ENCODE measurements at regions not wholly inside any gene's neighbourhood (a gene's known extent, or its start where the extent isn't known, plus 50 kb on each side); places are given as distances from the start of the nearest gene placed in this dataset.
"Not testable (repeated sequence)": the region's sequence is repeated elsewhere in the genome, so short reads cannot be mapped to it uniquely, and the experiment has no call there.

DNA sequence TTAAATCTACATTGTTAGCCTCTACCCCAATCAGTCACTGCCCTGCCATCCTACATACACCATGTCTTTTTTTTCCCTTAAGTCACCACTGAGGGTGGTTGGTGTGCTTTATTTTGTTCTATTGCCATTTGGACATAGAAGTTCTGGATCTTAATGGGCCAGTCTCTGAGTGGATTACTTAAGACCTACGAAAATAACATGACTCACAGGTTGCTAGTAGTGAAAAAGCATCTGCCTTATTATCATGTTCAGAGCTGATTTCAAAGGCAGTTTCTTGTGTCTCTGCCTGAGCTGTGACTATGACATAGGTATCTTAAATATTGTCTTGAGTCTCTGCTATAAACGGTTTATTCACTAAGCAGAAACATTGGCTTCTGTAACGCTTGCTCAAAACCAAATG, 410.8 kb downstream of the MDFIC start:
- no peak for DNase-seq

DNA sequence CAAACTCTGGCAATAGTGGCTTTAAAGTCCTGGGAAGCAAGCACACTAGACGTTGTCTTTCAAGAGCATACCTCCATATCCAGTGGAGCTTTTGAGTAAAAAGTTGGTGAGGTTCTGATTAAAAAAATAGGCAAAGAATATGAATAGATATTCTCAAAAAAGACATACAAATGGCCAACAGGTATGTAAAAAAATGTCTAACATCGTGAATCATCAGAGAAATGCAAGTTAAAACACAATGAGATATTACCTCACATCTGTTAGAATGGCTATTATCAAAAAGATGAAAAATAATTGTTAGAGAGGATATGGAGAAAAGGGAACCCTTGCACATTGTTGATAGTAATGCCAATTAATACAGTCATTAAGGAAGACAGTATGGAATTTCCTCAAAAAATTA, 407.1 kb downstream of the MDFIC start:
- no peak for DNase-seq

DNA sequence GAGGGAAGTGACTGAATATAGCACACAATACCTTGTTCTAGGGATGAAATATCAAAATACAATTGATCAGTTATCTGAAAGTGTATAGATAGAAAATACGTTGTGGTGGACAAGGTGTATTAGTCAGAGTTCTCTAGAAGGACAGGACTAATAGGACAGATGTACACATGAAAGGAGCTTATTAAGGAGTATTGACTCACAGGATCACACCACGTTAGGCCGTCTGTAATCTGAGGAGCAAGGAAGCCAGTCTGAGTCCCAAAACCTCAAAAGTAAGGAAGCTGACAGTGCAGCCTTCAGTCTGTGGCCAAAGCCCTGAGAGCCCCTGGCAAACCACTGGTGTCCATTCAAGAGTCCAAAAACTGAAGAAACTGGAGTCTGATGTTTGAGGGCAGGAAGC, 406.1 kb downstream of the MDFIC start:
- DNase-seq, result no peak

DNA sequence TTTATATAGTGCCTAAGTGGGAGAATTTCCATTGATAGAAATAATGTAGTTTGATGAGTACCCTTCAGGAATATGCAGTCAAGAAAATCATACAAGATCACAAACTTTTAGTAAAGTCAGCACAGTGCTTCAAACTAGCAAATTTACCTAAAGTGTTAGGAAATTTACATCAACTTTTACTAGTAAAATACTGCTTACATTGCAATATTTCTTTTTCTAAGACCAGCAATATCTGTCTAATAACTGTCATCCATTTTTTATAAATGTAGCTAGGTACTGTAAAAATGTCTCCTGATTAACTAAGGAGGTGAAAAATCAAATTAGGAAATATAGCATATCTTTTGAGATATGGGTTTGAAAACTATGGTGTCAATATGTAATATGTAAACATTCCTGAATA, 405.4 kb downstream of the MDFIC start:
- DNase-seq, result no peak

DNA sequence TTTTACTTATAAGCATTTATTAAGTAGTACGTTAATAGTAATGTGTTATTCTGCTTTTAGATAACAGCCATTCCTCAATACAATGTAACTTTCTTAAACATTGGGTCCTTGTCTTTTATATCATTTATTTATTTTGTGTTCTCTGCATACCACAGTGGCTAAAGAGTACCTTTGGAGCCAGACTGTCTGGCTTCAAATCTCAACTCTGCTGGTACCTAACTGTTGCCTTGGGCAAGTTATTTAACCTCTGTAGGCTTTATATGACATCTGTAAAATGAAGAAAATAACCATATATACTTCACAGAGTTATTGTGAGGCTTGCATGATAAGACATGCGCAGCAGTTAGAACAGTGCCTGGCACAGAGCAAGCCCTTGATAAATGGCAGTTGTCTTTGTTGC, 397.6 kb downstream of the MDFIC start:
- no peak for DNase-seq

DNA sequence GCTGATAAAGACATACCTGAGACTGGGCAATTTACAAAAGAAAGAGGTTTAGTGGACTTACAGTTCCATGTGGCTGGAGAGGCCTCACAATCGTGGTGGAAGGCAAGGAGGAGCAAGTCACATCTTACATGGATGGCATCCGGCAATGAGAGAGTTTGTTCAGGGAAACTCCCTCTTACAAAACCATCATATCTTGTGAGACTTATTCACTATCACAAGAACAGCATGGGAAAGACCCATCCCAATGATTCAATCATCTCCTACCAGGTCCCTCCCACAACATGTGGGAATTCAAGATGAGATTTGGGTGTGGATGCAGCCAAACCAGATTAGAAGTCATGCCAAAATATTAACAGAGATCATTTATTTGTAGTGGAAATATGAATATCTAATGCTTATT, 388.4 kb downstream of the MDFIC start:
- DNase-seq, result not testable (repeated sequence)

DNA sequence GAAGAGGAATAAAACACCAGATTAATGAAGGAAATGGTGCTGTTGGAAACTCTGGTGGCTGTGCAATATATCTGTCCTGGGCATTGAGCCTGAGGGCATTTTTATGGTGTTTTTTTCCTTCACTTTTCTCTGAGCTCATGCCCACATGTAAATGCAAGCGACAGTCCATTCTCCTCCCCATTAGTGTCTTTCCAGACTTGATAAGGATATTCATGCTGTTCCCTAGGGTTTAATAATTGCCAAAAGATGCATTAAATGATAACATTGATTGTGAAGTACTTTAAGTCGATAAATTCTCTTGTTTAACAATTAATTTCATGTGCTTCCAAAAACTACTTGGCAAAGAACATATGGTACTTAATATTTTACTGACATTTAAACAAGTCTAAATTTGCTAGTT, 384.7 kb downstream of the MDFIC start:
- no peak for DNase-seq

DNA sequence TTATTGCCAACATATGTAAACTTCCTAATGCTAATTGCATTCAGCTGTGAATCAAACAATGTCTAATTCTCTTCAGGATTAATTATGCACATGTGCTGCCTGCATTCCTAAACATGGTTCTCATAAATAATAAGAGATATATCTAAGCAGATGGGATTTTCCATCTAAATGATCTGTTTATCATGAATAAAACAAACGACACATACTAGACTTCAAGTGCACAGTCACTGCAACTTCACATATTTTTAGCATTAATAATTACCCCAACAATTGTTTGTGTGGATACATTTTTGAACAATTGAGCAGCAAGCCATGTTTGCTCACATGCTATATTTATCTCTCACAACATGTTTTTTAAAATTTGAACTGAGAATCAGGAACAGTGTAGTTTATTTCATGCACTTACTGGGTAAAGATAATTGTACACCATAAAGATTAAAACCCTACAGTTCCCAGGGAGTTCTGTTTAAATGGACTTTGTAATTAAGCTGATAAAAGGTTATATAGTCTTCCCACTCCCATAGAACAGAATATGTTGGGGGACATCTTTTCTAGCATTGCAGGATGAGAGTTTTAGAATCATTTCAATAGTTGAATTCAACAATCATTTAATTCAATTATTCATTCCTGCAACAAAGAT, 378.5 kb downstream of the MDFIC start:
- DNase-seq, result no peak

DNA sequence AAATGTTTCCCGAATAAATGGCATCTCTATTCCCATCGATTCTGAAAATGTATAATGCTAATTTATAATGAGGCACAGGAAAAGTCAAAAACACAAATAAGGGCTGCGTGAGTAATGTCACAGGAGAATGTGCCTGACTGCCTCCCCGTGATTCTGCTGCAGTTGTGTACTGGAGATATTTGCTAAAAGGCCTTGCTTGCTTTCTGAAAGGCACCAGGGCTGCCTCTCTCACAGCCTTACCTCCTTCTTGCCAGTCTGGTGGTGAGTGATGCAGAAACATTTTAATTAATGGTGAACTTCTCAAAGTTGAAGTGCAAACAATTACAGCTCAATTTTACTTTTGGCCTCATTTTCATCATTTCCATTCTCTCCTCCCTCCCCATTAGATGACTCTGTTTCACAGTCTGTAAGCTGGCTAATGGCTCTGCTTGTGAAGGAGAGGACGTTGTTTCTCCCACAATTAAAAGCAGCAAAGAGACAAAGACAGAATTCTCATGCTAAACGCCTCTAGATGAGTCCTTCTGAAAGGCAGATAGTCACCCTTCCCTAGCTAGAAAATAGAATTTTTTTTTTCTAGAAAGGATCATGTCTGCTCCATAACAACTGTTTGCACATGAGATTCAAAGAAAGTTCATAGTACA, 377.6 kb downstream of the MDFIC start:
- no peak for DNase-seq

DNA sequence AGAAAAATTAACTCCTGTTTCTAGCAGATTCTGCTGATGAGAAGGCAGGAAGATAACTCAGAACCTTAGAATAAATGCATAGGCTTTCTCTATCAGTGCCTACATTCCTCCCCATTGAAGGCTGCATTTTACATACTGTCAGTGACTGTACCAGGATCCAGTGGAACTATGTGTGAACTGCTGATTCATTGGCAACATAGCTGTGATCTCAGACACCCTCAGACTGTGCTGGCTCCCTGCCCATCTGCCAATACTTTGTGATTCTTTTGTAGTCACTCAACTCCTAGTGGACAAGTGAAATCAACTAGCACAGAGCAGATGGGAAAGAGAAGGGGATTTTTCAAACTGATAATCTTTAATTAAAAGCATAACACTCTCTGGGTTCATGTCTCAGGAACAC, 375.8 kb downstream of the MDFIC start:
- no peak for DNase-seq

DNA sequence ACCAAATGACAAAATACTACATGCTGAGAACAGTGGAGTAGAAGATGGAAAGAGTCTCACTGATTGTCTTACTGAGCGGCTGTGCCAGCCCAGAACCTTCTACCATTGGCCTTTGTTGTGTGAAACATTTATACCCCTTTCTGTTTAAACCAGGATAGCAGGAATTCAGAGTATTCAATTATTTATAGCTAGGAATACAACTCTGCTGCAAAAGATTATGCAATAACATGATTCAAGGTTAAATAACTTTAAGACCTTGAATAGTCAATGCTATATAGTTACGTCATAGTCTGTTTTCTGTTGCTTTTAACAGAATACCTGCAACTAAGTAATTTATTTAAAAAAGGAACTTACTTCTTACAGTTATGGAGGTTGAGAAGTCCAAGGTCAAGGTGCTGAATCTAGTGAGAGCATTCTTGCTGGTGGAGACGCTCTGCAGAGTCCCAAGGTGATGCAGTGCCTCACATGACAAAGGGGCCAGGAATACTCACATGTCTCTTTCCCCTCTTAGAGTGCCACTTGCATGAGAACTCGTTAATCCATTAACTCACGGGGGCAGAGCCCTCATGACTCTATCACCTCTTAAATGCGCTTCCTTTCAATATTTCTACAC, 371.8 kb downstream of the MDFIC start:
- DNase-seq, result no peak

DNA sequence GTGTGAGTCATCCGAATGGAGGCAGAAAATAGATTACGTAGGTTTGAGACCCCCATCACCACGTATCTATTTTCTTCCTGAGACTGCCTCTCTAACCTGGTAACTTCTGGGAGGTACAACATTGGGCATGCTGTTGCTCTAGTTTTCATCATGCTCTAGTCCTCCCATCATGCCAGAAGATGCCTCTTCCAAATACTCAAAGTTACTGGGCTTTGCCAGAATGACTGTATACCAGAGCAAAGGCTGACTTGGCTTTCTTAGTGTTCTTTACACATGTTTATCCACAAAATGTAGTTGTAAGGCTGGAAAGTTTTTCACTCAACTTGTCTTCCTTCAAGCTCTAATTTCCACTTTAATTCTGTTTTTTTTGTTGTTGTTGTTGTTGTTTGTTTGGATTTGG, 370.5 kb downstream of the MDFIC start:
- no peak for DNase-seq

DNA sequence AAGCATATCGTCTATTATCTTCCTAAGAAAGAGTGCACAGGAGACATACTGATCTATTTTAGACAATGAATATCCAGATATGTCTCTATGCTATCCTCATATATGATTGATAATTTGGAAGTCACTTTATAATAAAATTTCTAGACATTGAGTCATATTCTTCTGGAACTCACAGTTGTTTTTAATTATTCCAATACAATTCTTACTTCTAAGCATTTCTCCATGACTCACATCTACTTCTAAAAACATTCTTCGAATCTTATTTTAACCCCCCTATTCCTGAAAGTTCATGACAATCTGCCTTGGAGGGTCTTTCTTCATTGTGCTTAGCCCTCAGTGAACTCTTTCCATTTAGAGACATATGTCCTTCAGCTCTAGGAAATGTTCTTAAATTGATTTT, 368.1 kb downstream of the MDFIC start:
- no peak for DNase-seq

DNA sequence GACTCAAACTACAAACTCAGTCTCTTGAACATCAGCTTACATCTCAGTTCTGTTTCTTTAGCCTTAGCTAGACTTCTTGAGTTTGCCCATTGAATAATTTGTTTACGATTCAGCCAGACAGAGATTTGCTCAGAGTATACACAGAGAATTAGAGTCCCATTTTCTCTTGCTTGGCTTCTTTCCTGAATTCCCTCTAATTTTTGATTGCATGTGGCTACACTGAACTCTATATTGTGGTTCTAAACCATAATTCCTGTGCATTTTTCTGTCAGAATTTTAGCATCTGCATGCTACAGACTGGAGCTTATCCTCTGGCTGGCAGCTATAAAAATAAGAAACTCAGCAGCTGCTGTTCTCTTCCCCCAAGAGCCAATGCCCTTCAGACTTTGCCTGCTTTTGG, 354.9 kb downstream of the MDFIC start:
- DNase-seq, result no peak

DNA sequence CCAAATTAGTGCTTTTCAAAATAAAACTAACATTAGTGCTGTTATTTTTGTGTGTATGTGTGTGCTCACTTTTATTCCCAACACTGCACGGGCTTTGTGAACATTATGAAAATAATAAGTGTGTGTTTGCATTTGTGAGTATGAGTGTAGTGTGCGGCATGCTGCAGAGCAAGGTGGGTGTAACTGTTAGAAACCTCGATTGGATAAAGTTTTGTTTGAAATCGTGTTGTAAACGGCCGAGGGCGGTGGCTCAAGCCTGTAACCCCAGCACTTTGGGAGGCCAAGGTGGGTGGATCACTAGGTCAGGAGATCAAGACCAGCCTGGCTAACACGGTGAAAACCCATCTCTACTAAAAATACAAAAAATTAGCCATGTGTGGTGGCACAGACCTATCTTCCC, 352.0 kb downstream of the MDFIC start:
- not testable (repeated sequence) for DNase-seq

DNA sequence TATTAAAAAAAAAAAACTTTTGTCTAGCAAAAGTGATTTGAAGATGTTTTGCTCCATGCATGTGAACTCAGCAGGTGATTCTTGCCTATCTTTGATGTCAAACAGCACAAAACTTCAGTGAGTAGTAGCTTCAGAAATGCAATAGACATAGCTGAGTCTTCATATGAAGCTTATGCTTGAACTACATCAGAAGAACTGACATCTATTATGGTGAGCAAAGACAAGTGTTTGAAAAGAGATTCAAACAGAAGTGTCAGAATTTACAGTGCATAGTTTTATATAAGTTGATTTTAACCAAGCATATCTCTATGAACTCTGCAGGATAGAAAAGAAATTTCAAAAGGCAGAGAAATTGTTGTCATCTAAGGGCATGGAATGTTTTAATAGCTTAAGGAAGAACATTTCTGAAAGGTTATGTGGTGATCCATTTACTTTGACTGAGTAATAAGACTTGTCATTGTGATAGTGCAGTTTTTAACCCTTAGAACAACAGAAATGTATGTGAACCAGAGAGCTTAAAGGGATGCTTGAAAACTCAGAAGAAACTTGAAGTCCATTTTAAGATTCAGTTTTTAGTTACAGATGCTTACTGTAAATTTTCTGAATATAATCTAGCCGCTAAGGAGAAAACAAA, 351.4 kb downstream of the MDFIC start:
- no peak for DNase-seq

DNA sequence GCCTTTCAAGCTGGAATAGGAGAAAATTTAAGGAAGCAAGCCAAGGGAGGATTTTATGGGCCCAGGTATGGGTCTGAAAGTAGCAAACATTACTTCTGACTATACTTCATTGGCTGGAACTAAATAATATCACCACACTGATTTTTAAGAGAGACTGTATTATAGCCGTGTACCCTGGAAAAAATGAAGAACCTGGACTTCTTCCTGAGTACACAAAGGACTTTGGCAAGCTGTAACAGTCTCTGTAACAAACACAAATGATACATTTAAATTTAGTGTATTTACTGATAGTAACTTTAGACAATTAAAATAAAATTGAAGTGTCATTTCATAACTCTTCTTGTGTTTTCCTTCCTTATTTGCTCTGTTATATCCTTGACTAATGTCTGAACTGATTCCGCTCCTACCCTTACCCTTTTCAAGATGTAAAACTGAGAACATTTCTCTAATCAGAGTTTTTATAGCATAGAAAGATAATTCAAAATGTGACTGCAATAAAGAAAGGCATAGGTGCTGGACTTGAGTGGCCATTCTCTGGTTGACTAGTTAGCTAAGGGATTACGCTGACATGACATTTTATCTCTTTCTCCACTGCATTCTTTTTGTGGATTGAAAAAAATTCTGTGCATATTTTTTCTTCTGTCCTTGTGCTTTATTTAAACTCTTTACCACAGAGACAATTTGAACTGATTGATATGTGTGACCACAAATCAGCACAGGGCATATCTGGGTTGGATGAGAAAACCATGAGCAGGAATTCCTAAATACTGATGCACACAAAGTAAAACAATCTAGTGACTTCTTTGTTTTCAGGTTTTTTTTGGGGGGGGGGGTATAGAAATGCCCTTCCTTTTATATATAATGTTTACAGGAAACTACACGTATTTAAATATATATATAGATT, 349.7 kb downstream of the MDFIC start:
- no peak for DNase-seq

DNA sequence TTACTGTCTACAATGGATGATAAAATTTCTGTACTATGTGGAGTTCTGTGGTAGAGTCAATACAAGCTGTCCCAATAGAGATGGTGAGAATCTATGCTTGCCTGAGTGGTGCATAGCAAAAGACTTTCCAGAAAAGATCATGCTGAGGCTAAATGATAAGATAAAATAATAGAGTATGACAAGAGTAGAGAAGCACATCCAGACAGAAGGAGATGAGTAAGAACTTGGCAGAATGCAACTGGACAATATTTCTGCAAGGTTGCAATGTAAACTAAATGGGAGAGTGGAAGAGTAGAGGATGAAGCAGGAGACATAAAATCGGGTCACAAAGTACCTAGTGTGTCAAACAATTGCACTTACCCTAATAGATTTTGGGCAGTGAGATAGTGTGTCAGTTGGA, 347.6 kb downstream of the MDFIC start:
- no peak for DNase-seq

DNA sequence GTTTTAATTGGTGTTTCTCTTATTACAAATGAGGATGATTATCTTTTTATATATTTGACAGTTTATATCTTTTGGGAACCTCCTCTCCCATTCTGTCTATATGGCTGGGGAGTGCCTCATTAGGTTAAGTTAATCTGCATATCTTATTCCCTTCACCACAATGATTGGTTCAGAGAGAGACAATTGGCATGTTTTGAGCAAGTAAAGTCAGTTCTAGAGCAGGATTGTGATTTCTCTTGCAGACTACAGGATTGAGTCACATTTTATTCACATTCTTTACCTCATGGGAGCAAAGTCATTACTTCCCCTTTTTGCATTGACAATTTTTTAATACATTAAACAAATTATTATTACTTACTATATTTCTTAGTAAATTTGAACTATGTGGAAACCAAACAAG, 345.6 kb downstream of the MDFIC start:
- peak; percentile 7 for DNase-seq

DNA sequence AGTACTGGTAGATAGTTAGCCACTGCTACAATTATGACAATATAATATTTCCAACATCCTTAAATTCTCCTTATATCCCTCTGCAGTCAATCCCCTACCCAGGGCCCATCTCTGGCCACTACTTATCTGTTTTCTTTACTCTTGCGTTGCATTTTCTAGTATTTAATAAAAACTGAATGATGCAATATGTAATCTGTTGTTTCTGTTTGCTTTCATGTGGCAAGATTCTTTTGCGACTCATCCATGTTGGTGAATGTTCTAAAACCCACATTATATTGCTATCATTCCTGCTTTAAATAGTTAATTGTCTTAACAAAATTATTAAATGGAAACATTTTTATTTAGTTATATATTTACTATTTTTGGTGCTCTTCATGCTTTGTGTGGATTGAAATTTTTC, 338.5 kb downstream of the MDFIC start:
- no peak for DNase-seq

DNA sequence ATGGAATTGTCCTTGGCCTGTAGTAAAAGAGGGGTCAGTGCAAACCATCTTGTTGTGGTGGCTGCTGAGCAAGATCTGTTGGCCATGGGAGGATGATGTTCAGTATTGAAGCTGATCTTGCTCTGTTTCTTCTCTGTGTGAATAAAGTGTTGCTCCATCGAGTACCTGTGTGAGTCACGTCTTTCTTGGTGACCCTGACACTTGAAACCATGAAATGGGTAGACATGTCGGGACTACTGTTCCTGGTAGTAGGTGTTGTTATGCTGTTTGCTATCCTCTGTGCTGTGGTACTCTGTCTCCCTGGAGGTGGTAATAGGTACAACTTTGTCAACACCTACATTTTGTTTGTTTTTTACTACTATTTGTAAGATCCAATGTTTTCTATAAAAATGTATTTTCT, 330.6 kb downstream of the MDFIC start:
- no peak for DNase-seq

DNA sequence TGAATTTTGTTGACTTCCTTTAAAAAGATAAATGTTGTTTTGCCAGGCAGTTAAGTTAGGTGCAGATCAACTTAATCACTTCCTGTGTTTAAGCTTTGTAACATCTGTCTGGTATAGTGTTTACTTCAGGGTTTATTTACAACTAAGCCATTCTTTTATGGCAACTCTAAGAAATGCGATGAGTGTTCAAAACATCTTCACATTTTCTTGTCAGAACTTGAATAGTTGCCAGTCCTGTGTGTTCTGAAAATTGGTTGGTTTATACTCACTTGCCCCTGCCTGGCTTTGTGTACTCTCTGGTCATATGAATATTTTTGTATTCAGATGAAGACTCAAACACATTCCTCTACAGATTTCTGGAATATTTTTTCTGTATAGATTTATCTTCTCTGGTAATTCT, 327.2 kb downstream of the MDFIC start:
- DNase-seq, result no peak

DNA sequence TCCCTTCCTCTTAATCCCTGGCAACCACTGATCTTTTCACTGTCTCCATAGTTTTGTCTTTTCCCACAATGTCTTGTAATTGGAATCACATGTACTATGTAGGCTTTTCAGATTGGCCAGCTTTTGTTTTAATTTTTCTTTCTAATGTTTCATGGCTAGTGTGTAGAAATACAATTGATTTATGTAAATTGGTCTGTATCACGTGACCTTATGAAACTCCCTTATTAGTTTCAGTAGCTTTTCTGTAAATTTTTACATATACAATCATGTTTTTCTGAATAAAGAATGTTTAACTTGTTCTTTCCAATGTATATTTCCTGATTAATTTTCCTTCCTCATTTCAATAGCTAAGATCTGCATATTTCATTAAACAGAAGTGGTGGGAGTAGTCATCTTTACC, 319.3 kb downstream of the MDFIC start:
- no peak for DNase-seq

Measured in activated CD4-positive, alpha-beta T cell treated with anti-CD3 and anti-CD28 coated beads, Interleukin-2, Interleukin-6, amounts not matched to agents 100 ng/mL and 50 ng/mL, durations not matched to agents 16 hours and 8 hours (primary cell).